ENCODE measurements at regions not wholly inside any gene's neighbourhood (a gene's known extent, or its start where the extent isn't known, plus 50 kb on each side); places are given as distances from the start of the nearest gene placed in this dataset.

GRCh38 chr13:22412452-22412851 lies 741.6 kb downstream of the FGF9 start:
- TF ChIP-seq, protein P1, sequence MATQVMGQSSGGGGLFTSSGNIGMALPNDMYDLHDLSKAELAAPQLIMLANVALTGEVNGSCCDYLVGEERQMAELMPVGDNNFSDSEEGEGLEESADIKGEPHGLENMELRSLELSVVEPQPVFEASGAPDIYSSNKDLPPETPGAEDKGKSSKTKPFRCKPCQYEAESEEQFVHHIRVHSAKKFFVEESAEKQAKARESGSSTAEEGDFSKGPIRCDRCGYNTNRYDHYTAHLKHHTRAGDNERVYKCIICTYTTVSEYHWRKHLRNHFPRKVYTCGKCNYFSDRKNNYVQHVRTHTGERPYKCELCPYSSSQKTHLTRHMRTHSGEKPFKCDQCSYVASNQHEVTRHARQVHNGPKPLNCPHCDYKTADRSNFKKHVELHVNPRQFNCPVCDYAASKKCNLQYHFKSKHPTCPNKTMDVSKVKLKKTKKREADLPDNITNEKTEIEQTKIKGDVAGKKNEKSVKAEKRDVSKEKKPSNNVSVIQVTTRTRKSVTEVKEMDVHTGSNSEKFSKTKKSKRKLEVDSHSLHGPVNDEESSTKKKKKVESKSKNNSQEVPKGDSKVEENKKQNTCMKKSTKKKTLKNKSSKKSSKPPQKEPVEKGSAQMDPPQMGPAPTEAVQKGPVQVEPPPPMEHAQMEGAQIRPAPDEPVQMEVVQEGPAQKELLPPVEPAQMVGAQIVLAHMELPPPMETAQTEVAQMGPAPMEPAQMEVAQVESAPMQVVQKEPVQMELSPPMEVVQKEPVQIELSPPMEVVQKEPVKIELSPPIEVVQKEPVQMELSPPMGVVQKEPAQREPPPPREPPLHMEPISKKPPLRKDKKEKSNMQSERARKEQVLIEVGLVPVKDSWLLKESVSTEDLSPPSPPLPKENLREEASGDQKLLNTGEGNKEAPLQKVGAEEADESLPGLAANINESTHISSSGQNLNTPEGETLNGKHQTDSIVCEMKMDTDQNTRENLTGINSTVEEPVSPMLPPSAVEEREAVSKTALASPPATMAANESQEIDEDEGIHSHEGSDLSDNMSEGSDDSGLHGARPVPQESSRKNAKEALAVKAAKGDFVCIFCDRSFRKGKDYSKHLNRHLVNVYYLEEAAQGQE (IDR thresholded peaks at IDR 0.05; ENCODE audit: insufficient read depth in 1 of 2, low read depth in 2 of 2, low read length in 2 of 2), result no peak
- TF ChIP-seq TAF1 (IDR thresholded peaks at IDR 0.05; ENCODE audit: borderline replicate concordance, insufficient read depth, low read length), result no peak

DNA sequence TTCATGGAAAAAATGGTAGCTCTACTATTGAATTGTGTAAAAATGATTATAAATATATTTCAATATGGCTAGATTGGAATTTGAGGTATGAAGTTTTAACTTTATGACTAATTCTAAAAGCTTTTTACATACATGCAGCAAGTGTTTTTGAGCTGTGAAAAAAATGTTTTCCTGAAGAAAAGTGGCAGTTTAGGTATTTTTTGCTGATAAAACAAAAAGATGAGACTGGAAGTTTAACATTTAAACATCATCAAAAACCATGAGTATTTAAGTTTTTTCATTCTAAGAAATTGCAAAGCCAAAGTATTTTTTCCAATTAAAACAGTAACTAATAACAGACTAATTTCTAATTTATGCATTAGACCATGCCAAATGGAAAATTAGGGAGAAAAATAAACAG lies 751.1 kb downstream of the FGF9 start:
- TF ChIP-seq FOXP2 (optimal IDR thresholded peaks at IDR 0.05; ENCODE audit: borderline replicate concordance, extremely low read depth, extremely low read length, insufficient read depth), result no peak
- no peak for TF ChIP-seq SIN3A (IDR thresholded peaks at IDR 0.05; ENCODE audit: borderline replicate concordance, insufficient read depth, low read length)
- no peak for TF ChIP-seq POLR2AphosphoS5 (IDR thresholded peaks at IDR 0.05; ENCODE audit: low read depth, low read length)
- TF ChIP-seq TAF1 (IDR thresholded peaks at IDR 0.05; ENCODE audit: borderline replicate concordance, insufficient read depth, low read length), result no peak
- TF ChIP-seq, protein P1 (IDR thresholded peaks at IDR 0.05; ENCODE audit: insufficient read depth in 1 of 2, low read depth in 2 of 2, low read length in 2 of 2), result no peak

DNA sequence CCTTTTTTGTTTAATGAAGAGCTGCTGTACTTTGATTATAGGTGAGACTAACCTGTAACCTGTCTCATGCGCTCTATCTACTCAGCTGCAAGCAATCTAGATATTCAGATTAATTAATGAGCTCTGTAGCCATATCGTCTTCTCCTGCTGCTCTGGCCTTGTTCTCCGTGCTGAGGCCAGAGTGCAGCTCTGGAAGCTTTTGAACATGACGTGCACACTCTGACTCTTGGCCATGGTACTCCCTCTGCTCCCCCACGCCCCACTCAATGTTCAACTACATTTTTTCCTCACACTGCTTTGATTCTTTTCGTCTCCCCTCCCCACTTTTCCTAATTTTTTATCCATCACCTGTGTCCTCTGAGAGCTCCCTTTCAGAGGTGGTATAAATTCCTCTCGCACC lies 751.8 kb downstream of the FGF9 start:
- TF ChIP-seq SIN3A (IDR thresholded peaks at IDR 0.05; ENCODE audit: borderline replicate concordance, insufficient read depth, low read length) (no peak), TAF1 (IDR thresholded peaks at IDR 0.05; ENCODE audit: borderline replicate concordance, insufficient read depth, low read length) (no peak), FOXP2 (optimal IDR thresholded peaks at IDR 0.05; ENCODE audit: borderline replicate concordance, extremely low read depth, extremely low read length, insufficient read depth) (no peak), POLR2AphosphoS5 (IDR thresholded peaks at IDR 0.05; ENCODE audit: low read depth, low read length) (no peak)
- TF ChIP-seq, protein P1 (IDR thresholded peaks at IDR 0.05; ENCODE audit: insufficient read depth in 1 of 2, low read depth in 2 of 2, low read length in 2 of 2), result no peak

DNA sequence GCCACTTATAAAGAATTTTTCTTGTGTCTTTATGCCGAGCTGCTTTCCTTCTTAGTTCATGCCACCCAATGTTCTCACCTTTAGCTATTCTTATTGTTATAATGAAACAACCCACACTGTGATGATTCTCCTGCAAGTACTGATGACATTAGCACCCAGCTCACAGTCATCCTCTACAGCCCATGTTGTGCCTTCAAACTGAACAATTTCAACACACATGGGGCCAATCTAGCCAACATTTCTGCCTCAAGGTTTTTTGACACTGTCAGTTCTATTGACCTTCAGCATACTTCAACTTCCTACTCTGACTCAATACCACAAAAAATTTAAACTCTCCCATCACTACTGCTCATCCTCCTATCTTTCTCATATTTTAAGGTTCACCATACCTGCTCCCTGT lies 752.4 kb downstream of the FGF9 start:
- TF ChIP-seq, protein P1 (IDR thresholded peaks at IDR 0.05; ENCODE audit: insufficient read depth in 1 of 2, low read depth in 2 of 2, low read length in 2 of 2), result no peak
- no peak for TF ChIP-seq FOXP2 (optimal IDR thresholded peaks at IDR 0.05; ENCODE audit: borderline replicate concordance, extremely low read depth, extremely low read length, insufficient read depth)
- TF ChIP-seq SIN3A (IDR thresholded peaks at IDR 0.05; ENCODE audit: borderline replicate concordance, insufficient read depth, low read length), result no peak
- no peak for TF ChIP-seq TAF1 (IDR thresholded peaks at IDR 0.05; ENCODE audit: borderline replicate concordance, insufficient read depth, low read length)
- no peak for TF ChIP-seq POLR2AphosphoS5 (IDR thresholded peaks at IDR 0.05; ENCODE audit: low read depth, low read length)

DNA sequence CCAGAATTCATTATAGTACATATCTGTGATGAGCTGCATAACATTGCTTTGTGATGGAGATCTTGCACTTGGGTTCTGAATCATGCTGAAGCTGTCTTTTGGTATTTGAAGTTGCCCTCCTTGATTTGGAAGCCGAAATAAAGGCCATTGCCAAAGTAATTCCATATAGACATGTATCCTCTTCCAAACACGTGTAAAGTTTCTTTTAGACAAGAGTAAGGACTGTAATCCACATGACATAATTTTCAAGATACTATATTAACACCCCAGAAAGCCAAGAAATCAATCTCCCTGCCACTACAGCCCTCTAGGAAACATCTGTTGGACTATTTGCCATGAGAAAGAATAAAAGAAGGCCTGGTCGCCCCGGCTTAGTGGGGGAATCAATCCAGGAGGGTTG lies 754.2 kb downstream of the FGF9 start:
- no peak for TF ChIP-seq SIN3A (IDR thresholded peaks at IDR 0.05; ENCODE audit: borderline replicate concordance, insufficient read depth, low read length)
- no peak for TF ChIP-seq FOXP2 (optimal IDR thresholded peaks at IDR 0.05; ENCODE audit: borderline replicate concordance, extremely low read depth, extremely low read length, insufficient read depth)
- TF ChIP-seq POLR2AphosphoS5 (IDR thresholded peaks at IDR 0.05; ENCODE audit: low read depth, low read length), result no peak
- TF ChIP-seq TAF1 (IDR thresholded peaks at IDR 0.05; ENCODE audit: borderline replicate concordance, insufficient read depth, low read length), result no peak
- TF ChIP-seq, protein P1 (IDR thresholded peaks at IDR 0.05; ENCODE audit: insufficient read depth in 1 of 2, low read depth in 2 of 2, low read length in 2 of 2), result no peak
